GM23248 (cell line): ENCODE measurements at regions not wholly inside any gene's neighbourhood (a gene's known extent, or its start where the extent isn't known, plus 50 kb on each side); places are given as distances from the start of the nearest gene placed in this dataset.

Source experiments
- EZH2 ChIP-seq: fragments of 200-600 bp; sonication (generic); IDR thresholded peaks from 2 replicates; pipeline ENCODE4 v1.6.1; 2018; ENCODE audit warnings: antibody characterized with exemption, mild to moderate bottlenecking; ENCODE audit not compliant: insufficient read depth, poor library complexity, severe bottlenecking
- EZH2phosphoT487 ChIP-seq: fragments of 200-600 bp; sonication (generic); IDR thresholded peaks from 2 replicates; pipeline ENCODE4 v1.6.1; 2018; ENCODE audit warnings: antibody characterized with exemption, moderate library complexity, mild to moderate bottlenecking, low read depth; ENCODE audit not compliant: insufficient read depth

DNA sequence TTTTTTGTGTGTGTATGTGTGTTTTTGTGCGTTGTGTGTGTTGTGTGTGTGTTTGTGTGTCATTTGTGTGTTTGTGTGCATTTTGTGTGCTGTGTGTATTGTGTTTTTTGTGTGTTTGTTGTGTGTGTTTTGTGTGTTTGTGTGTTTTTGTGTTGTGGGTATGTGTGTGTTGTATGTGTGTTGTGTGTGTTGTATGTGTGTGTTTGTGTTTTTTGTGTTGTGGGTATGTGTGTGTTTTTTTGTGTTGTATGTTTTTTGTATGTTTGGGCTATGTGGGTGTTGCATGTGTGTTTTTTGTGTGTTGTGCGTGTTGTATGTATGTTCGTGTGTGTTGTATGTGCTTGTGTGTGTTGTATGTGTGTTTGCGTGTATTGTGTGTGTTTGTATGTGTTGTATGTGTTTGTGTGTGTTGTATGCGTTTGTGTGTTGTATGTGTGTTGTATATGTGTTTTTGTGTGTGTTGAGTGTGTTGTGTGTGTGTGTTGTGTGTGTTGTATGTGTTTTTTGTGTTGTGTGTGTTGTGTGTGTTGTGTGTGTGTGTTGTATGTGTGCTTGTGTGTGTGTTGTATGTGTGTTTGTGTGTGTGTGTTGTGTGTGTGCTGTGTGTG lies 275.3 kb downstream of the HRH4 start:
- TF ChIP-seq EZH2, result no peak
- no peak for TF ChIP-seq EZH2phosphoT487
